HEK293 (cell line): ENCODE measurements at regions not wholly inside any gene's neighbourhood (a gene's known extent, or its start where the extent isn't known, plus 50 kb on each side); places are given as distances from the start of the nearest gene placed in this dataset.

Source experiments
- CTCF ChIA-PET: fragments of 350-600 bp; formaldehyde crosslinking; extraction: SDS; loops from one replicate; lab custom pipeline; 2021; ENCODE audit warnings: antibody characterized with exemption; lab: Yijun Ruan, JAX
- POLR2A ChIA-PET: fragments of 300-600 bp; formaldehyde crosslinking; extraction: SDS; loops from one replicate; lab custom pipeline; 2020; ENCODE audit warnings: antibody characterized with exemption, inconsistent platforms; lab: Yijun Ruan, JAX
- H3K27ac ChIP-seq: fragments of 200-500 bp; sonication (Bioruptor generic); 2 replicates; pipeline ENCODE4 v1.5.1; 2014; ENCODE audit warnings: low read depth, low read length, control low read depth, inconsistent platforms; ENCODE audit errors: extremely low read depth
- H3K36me3 ChIP-seq, 2 experiments: fragments of 200-500 bp in 1 of 2; sonication (Bioruptor generic) in 1 of 2; 1 replicate in 1 of 2; 2 replicates in 1 of 2; pipeline ENCODE4 v1.5.1; 2014 to 2017; ENCODE audit warnings: inconsistent platforms in 2 of 2, low read length in 2 of 2; ENCODE audit not compliant: control insufficient read depth in 2 of 2, insufficient read depth in 1 of 2
- H3K4me1 ChIP-seq: fragments of 200-500 bp; sonication (Bioruptor generic); 2 replicates; pipeline ENCODE4 v1.5.1; 2014; ENCODE audit warnings: mild to moderate bottlenecking, low read length, inconsistent platforms; ENCODE audit not compliant: control insufficient read depth, insufficient read depth
- H3K4me3 ChIP-seq: 2 replicates; pipeline ENCODE4 v1.5.1; 2011; ENCODE audit warnings: low read depth, mild to moderate bottlenecking, control low read depth, low read length, moderate library complexity
- H3K9me3 ChIP-seq: fragments of 200-500 bp; sonication (Bioruptor generic); 2 replicates; pipeline ENCODE4 v1.5.1; 2014; ENCODE audit warnings: low read depth, low read length, inconsistent platforms; ENCODE audit not compliant: control insufficient read depth, insufficient read depth
- BCL11B ChIP-seq: fragments of 450-650 bp; formaldehyde crosslinking; IDR thresholded peaks from 2 replicates; pipeline ENCODE4 v1.5.1; 2016; ENCODE audit warnings: low read depth, missing biosample characterization, missing genetic modification characterization
- PRDM1 ChIP-seq: fragments of 450-650 bp; formaldehyde crosslinking; IDR thresholded peaks from 2 replicates; pipeline ENCODE4; 2016; ENCODE audit warnings: missing biosample characterization, missing genetic modification characterization
- SCRT2 ChIP-seq: fragments of 450-650 bp; formaldehyde crosslinking; IDR thresholded peaks from 2 replicates; pipeline ENCODE4 v1.5.1; 2016; ENCODE audit warnings: missing biosample characterization, missing genetic modification characterization
- ZNF157 ChIP-seq: fragments of 450-650 bp; formaldehyde crosslinking; IDR thresholded peaks from 2 replicates; pipeline ENCODE4 v1.5.1; 2016; ENCODE audit warnings: missing biosample characterization, missing genetic modification characterization
- ZNF184 ChIP-seq: fragments of 450-650 bp; IDR thresholded peaks from 2 replicates; pipeline ENCODE4 v1.5.1; 2018; ENCODE audit warnings: missing biosample characterization, mild to moderate bottlenecking, missing genetic modification characterization
- ZNF202 ChIP-seq: fragments of 450-650 bp; formaldehyde crosslinking; IDR thresholded peaks from 2 replicates; pipeline ENCODE4 v1.5.1; 2016; ENCODE audit warnings: missing biosample characterization, missing genetic modification characterization, borderline replicate concordance
- ZNF266 ChIP-seq: fragments of 450-650 bp; formaldehyde crosslinking; IDR thresholded peaks from 2 replicates; pipeline ENCODE4 v1.5.1; 2016; ENCODE audit warnings: missing biosample characterization, missing genetic modification characterization, low read depth
- ZNF292 ChIP-seq: fragments of 450-650 bp; formaldehyde crosslinking; IDR thresholded peaks from 2 replicates; pipeline ENCODE4 v1.5.1; 2016; ENCODE audit warnings: low read depth, missing biosample characterization, missing genetic modification characterization, borderline replicate concordance
- ZNF48 ChIP-seq: fragments of 450-650 bp; formaldehyde crosslinking; IDR thresholded peaks from 2 replicates; pipeline ENCODE4 v1.5.1; 2016; ENCODE audit warnings: missing biosample characterization, missing genetic modification characterization
- ZNF514 ChIP-seq: fragments of 450-650 bp; formaldehyde crosslinking; IDR thresholded peaks from 2 replicates; pipeline ENCODE4 v1.5.1; 2016; ENCODE audit warnings: missing biosample characterization, missing genetic modification characterization
- ZNF544 ChIP-seq: fragments of 450-650 bp; formaldehyde crosslinking; IDR thresholded peaks from 2 replicates; pipeline ENCODE4 v1.5.0; 2017; ENCODE audit warnings: missing biosample characterization, missing genetic modification characterization
- TF ChIP-seq, protein P1 (sequence below): fragments of 450-650 bp; formaldehyde crosslinking; IDR thresholded peaks from 2 replicates; pipeline ENCODE4 v1.5.1; 2016; ENCODE audit warnings: missing biosample characterization, missing genetic modification characterization
- TF ChIP-seq, protein P2 (sequence below): IDR thresholded peaks from 2 replicates; pipeline ENCODE4 v1.6.1; 2011; ENCODE audit warnings: mild to moderate bottlenecking, low read depth, low read length, borderline replicate concordance
- TF ChIP-seq, protein P3 (sequence below): fragments of 450-650 bp; formaldehyde crosslinking; IDR thresholded peaks from 2 replicates; pipeline ENCODE4 v1.5.1; 2016; ENCODE audit warnings: missing biosample characterization, missing genetic modification characterization, low read depth

DNA sequence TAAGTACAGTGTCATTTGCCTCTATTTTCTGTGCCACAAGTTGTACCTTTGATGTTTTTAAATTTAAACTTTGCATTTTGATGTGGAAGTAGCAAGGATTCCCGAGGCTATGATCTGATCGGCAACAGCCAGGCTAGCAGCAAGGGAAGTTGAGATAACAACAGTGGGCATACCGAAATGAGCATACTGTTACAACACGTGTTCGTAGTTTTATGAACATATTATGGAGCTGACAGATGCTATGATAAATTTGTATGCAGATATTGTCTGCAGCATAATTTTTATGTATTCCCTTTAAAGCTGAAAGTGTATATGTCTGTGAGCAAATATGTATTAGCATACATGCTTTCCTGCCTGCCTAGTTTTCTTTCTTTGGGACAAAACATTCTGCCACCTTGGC, 306.1 kb downstream of the PCDH7 start:
- no peaks in the 10 kb centered on the region for H3K36me3 ChIP-seq
- H3K27ac ChIP-seq: no peak overlapping the region
- POLR2A ChIA-PET: no interaction called here
- CTCF ChIA-PET: interaction anchor here (2.9 kb wide), 1 partner anchor 19 kb away, joined by 8 read pairs; no protein-coding TSS in a partner anchor
- no peak overlapping the region for H3K4me3 ChIP-seq
- no peaks in the 10 kb centered on the region for H3K9me3 ChIP-seq
- no peak for TF ChIP-seq ZNF48 (tag by site-specific recombination)
- no peak for TF ChIP-seq ZNF292 (tag by site-specific recombination)
- TF ChIP-seq, all 188 proteins: peak for 0
- H3K4me1 ChIP-seq: no peaks in the 10 kb centered on the region; the same call in 1 of the 2 replicates

- Histone ChIP-seq H3K4me1 (no peaks in the 10 kb centered on the region), H3K36me3 (no peaks in the 10 kb centered on the region), H3K27ac (no peak overlapping the region), H3K4me3 (no peak overlapping the region), H3K9me3 (no peaks in the 10 kb centered on the region)
- ChIA-PET POLR2A (no interaction called here), CTCF (no interaction called here)
- TF ChIP-seq SCRT2 (tag by site-specific recombination) (0 out of 2 replicates have a peak, but pooled peaks have one; percentile 26), PRDM1 (tag by site-specific recombination) (no peak)
Observed at GRCh38 chr4:31034550-31034949, 314.4 kb downstream of the PCDH7 start.

DNA sequence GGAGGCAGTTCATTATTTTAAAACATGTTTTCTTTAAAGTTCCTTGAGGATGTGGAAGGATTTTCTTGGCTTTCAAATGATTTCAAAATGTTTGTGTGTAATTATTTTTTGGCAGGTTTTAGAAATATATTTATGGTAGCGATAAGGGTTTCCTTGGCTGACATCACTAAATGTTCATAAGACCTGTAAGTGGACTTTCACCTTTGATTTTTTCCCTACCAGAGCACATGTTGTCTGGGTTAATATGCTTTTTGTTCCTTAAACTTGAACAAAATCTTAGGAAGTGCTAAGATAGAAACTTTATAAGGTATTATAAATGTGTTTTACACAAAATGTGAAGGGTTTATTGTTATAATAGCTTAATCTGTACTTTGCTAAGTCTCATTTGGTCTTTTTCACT, 315.6 kb downstream of the PCDH7 start:
- Histone ChIP-seq H3K4me1 (no peaks in the 10 kb centered on the region), H3K4me3 (no peak overlapping the region), H3K27ac (no peak overlapping the region), H3K36me3 (no peaks in the 10 kb centered on the region), H3K9me3 (no peaks in the 10 kb centered on the region)
- ChIA-PET CTCF (no interaction called here), POLR2A (no interaction called here)
- TF ChIP-seq ZNF514 (tag by site-specific recombination) (no peak), ZNF202 (tag by site-specific recombination) (no peak), ZNF544 (no peak), ZNF266 (tag by site-specific recombination) (no peak), ZNF157 (no peak), BCL11B (tag by site-specific recombination) (no peak), ZNF184 (tag by site-specific recombination) (no peak)
- TF ChIP-seq, protein P1, sequence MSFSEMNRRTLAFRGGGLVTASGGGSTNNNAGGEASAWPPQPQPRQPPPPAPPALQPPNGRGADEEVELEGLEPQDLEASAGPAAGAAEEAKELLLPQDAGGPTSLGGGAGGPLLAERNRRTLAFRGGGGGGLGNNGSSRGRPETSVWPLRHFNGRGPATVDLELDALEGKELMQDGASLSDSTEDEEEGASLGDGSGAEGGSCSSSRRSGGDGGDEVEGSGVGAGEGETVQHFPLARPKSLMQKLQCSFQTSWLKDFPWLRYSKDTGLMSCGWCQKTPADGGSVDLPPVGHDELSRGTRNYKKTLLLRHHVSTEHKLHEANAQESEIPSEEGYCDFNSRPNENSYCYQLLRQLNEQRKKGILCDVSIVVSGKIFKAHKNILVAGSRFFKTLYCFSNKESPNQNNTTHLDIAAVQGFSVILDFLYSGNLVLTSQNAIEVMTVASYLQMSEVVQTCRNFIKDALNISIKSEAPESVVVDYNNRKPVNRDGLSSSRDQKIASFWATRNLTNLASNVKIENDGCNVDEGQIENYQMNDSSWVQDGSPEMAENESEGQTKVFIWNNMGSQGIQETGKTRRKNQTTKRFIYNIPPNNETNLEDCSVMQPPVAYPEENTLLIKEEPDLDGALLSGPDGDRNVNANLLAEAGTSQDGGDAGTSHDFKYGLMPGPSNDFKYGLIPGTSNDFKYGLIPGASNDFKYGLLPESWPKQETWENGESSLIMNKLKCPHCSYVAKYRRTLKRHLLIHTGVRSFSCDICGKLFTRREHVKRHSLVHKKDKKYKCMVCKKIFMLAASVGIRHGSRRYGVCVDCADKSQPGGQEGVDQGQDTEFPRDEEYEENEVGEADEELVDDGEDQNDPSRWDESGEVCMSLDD (tag by site-specific recombination): no peak
- TF ChIP-seq, protein P2, sequence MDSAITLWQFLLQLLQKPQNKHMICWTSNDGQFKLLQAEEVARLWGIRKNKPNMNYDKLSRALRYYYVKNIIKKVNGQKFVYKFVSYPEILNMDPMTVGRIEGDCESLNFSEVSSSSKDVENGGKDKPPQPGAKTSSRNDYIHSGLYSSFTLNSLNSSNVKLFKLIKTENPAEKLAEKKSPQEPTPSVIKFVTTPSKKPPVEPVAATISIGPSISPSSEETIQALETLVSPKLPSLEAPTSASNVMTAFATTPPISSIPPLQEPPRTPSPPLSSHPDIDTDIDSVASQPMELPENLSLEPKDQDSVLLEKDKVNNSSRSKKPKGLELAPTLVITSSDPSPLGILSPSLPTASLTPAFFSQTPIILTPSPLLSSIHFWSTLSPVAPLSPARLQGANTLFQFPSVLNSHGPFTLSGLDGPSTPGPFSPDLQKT: no peak
- TF ChIP-seq, protein P3, sequence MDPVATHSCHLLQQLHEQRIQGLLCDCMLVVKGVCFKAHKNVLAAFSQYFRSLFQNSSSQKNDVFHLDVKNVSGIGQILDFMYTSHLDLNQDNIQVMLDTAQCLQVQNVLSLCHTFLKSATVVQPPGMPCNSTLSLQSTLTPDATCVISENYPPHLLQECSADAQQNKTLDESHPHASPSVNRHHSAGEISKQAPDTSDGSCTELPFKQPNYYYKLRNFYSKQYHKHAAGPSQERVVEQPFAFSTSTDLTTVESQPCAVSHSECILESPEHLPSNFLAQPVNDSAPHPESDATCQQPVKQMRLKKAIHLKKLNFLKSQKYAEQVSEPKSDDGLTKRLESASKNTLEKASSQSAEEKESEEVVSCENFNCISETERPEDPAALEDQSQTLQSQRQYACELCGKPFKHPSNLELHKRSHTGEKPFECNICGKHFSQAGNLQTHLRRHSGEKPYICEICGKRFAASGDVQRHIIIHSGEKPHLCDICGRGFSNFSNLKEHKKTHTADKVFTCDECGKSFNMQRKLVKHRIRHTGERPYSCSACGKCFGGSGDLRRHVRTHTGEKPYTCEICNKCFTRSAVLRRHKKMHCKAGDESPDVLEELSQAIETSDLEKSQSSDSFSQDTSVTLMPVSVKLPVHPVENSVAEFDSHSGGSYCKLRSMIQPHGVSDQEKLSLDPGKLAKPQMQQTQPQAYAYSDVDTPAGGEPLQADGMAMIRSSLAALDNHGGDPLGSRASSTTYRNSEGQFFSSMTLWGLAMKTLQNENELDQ (tag by site-specific recombination): no peak
